ENCODE measurements at regions not wholly inside any gene's neighbourhood (a gene's known extent, or its start where the extent isn't known, plus 50 kb on each side); places are given as distances from the start of the nearest gene placed in this dataset.

- no peak overlapping the region for H4K8ac ChIP-seq (ENCODE audit: low read depth in 2 of 2, low read length in 2 of 2)
- BruUV-seq (replicated peaks) = no TSS peak
- ATAC-seq (ENCODE audit: low read depth) = no peak
These were observed 214.6 kb upstream of the RGS18 start for GRCh38 chr1:191943684-191944083.

More at GRCh38 chr1:191943684-191944083, 214.6 kb upstream of the RGS18 start:
- Histone ChIP-seq H3K56ac (ENCODE audit: extremely low read depth, insufficient read depth, low read length) (no peak overlapping the region), H4K5ac (ENCODE audit: low read depth, low read length) (no peak overlapping the region), H3K27ac (ENCODE audit: insufficient read depth, low read length) (no peak overlapping the region), H3K36me3 (ENCODE audit: control insufficient read depth, insufficient read depth, low read length) (no peaks in the 10 kb centered on the region), H3K27me3 (ENCODE audit: control insufficient read depth, insufficient read depth, low read length) (no peaks in the 10 kb centered on the region), H4K20me1 (ENCODE audit: insufficient read depth, low read length) (no peaks in the 10 kb centered on the region), H2AFZ (replicated peaks; ENCODE audit: low read length, poor library complexity) (no peak overlapping the region), H3K4ac (ENCODE audit: low read depth, low read length) (no peak overlapping the region), H2BK20ac (ENCODE audit: low read depth, low read length) (no peak overlapping the region), H3K9me1 (ENCODE audit: insufficient read depth, low read length) (no peaks in the 10 kb centered on the region), H3K4me2 (ENCODE audit: low read depth, low read length) (no peak overlapping the region), H3K9ac (ENCODE audit: low read depth, low read length) (no peak overlapping the region), H3K4me3 (ENCODE audit: insufficient read depth, low read depth, low read length) (no peak overlapping the region), H2BK15ac (ENCODE audit: low read depth, low read length) (no peak overlapping the region), H3K18ac (ENCODE audit: low read depth, low read length) (no peak overlapping the region), H4K91ac (ENCODE audit: insufficient read depth, low read depth, low read length) (no peak overlapping the region), H3K9me3 (ENCODE audit: control insufficient read depth, insufficient read depth, low read length) (no peaks in the 10 kb centered on the region), H3K4me1 (ENCODE audit: control insufficient read depth, insufficient read depth, low read length) (no peaks in the 10 kb centered on the region), H3K79me1 (ENCODE audit: low read depth in 1 of 2, low read length in 2 of 2) (no peaks in the 10 kb centered on the region), H2BK5ac (ENCODE audit: low read depth, low read length, poor library complexity, severe bottlenecking) (no peak overlapping the region), H3K23ac (ENCODE audit: low read depth, low read length) (no peak overlapping the region), H2BK120ac (ENCODE audit: low read depth, low read length) (no peak overlapping the region), H2AK5ac (ENCODE audit: low read depth, low read length) (no peak overlapping the region), H2AK9ac (replicated peaks; ENCODE audit: low read depth, low read length, poor library complexity) (no peak overlapping the region), H3K14ac (replicated peaks; ENCODE audit: low read depth, low read length) (no peak overlapping the region)
- CTCF ChIA-PET = no interaction called here
- no peak for DNase-seq
- no CpG with 5 or more reads among the region's 1 CpG for WGBS, 2 experiments (ENCODE audit: extremely low coverage in 2 of 2, insufficient read length in 1 of 2)
- dilution Hi-C loops (cut with HindIII; ENCODE audit: low sequenced_read_pairs, unreplicated experiment) = no loop called here
- in situ Hi-C loops (cut with MboI; ENCODE audit: low sequenced_read_pairs) = no loop called here
- TF ChIP-seq CEBPB (IDR thresholded peaks at IDR 0.05; ENCODE audit: low read depth, low read length) (no peak), NFE2L2 (IDR thresholded peaks at IDR 0.05; ENCODE audit: low read depth, low read length) (no peak), POLR2A (IDR thresholded peaks at IDR 0.05; ENCODE audit: low read depth, low read length) (no peak), RCOR1 (IDR thresholded peaks at IDR 0.05; ENCODE audit: insufficient replicate concordance, low read length) (no peak), FOS (IDR thresholded peaks at IDR 0.05; ENCODE audit: low read depth, low read length) (no peak), BHLHE40 (IDR thresholded peaks at IDR 0.05; ENCODE audit: low read depth, low read length) (no peak), USF2 (IDR thresholded peaks at IDR 0.05; ENCODE audit: low read depth, low read length) (no peak), MAZ (IDR thresholded peaks at IDR 0.05; ENCODE audit: borderline replicate concordance, low read depth, low read length) (no peak), MXI1 (IDR thresholded peaks at IDR 0.05; ENCODE audit: borderline replicate concordance, low read depth, low read length) (no peak), CHD1 (IDR thresholded peaks at IDR 0.05; ENCODE audit: low read depth, low read length) (no peak), CTCF (conservative IDR thresholded peaks at IDR 0.05; ENCODE audit: low read depth, low read length) (no peak), SMC3 (IDR thresholded peaks at IDR 0.05; ENCODE audit: low read depth, low read length) (no peak), RFX5 (IDR thresholded peaks at IDR 0.05; ENCODE audit: low read depth, low read length) (no peak), RAD21 (IDR thresholded peaks at IDR 0.05; ENCODE audit: low read length) (no peak)
- TF ChIP-seq, protein P1, sequence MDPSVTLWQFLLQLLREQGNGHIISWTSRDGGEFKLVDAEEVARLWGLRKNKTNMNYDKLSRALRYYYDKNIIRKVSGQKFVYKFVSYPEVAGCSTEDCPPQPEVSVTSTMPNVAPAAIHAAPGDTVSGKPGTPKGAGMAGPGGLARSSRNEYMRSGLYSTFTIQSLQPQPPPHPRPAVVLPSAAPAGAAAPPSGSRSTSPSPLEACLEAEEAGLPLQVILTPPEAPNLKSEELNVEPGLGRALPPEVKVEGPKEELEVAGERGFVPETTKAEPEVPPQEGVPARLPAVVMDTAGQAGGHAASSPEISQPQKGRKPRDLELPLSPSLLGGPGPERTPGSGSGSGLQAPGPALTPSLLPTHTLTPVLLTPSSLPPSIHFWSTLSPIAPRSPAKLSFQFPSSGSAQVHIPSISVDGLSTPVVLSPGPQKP (IDR thresholded peaks at IDR 0.05; ENCODE audit: borderline replicate concordance, low read depth, low read length) = no peak
- POLR2A ChIA-PET (ENCODE audit: unreplicated experiment) = no interaction called here
- intact Hi-C loops (cut with micrococcal nuclease) = no loop called here

Data from IMR-90 (cell line).